Activated T-helper 1 cell treated with Interleukin-2 at 50 U/mL for 16 hours (primary cell): ENCODE measurements at regions not wholly inside any gene's neighbourhood (a gene's known extent, or its start where the extent isn't known, plus 50 kb on each side); places are given as distances from the start of the nearest gene placed in this dataset.
"Not testable (repeated sequence)": the region's sequence is repeated elsewhere in the genome, so short reads cannot be mapped to it uniquely, and the experiment has no call there.

Source experiments
- DNase-seq: peaks from one replicate; pipeline ENCODE4 v3.0.0-alpha.2; 2020; ENCODE audit warnings: low read depth

DNA sequence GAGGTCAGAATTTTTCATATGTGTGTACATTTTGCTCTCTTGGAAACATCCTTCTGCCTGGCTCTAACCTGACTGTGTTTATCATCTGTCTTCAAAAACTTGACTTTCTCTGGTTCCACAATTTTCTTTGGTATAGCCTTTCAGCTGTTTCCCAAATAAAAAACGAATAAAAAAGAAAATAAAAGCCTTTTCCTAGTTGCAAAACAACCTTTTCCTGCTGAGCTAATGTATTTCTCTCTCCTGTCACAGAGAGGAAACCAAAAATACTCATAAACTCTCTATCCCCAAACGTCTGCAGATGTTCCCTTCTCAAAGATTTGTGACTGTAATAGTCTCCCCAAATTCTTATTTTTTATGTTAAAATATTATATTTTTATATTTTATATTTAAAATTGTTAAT, 505.3 kb upstream of the SLC39A10 start:
- no peak for DNase-seq

DNA sequence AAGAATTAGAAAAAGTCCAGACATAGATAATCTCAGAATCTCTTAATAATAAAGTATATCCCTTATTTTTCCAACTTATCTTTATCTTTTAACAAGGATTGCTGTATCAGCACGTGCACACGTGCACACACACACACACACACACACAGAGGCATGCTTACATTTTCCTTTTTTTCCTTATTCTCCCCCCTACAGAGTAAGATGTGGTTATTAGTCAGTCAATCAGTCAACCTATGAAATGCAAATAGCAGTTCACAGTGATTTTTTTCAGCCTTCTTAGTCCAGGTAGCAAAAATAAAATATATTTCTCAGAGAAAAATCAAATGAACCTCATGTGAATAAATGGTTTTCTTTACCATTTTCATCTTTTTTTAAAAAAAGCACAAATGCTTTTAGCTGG, 506.2 kb upstream of the SLC39A10 start:
- DNase-seq, result no peak

DNA sequence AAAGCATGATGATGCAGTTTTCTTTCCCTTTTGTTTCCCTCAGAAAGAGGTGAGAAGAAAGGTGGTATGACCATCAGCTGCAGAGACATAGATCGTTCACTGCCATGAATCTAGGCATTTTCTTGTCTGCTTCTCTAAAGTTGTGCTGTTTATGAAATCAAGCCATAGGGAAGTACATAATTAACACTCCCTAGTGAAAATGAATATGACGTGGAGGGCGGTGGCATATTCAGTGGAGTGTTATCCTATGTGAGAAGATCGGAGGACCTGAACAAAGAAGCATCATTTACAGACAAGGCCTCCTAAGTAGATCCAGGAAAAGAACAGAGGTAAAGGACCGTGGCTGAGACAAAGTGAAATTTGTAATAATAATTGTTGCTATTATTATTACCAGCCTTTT, 509.0 kb upstream of the SLC39A10 start:
- no peak for DNase-seq

GRCh38 chr2:195146761-195147541, 510.1 kb upstream of the SLC39A10 start:
- no peak for DNase-seq

- no peak for DNase-seq
Measured at GRCh38 chr2:195138435-195138834, 518.6 kb upstream of the SLC39A10 start.

DNA sequence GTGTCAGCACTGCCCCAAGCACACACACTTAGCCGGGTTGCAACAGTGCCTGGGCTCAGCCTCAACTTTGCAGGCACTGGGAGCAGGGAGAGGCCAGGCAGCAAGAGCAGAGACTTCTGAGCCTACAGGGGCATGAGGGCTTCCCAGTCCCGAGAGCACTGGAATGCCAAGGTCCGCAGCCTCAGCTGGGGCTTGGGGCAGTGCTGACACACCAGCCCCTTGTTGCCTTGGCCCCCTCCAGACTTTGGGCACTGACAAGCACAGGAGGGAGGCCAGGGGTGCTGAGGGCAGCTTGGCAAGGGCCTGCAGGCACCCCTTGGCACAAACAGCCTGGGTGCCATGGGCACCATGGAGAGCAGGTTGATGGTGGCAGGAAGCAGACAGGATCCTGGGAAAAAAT, 531.1 kb upstream of the SLC39A10 start:
- DNase-seq, result not testable (repeated sequence)

GRCh38 chr2:195124391-195125079, 532.5 kb upstream of the SLC39A10 start:
- no peak for DNase-seq

DNA sequence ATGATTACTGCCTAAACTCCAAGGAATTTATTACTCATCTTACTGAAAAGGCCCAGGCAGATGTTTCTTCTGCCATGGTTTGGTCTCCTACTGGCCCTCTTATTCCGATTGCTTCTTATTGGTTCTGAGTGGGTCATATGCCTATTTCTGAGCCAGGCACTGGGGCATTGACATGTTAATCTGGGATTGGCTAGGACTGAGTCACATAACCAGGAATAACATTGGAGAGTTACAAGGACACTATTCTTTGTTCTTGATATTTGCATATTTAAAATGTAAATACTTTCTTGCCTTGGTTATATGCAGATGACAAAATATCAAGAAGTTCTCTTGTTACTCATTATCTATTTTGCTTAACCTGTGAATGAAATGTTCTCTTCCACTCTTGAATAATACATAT, 534.4 kb upstream of the SLC39A10 start:
- no peak for DNase-seq

DNA sequence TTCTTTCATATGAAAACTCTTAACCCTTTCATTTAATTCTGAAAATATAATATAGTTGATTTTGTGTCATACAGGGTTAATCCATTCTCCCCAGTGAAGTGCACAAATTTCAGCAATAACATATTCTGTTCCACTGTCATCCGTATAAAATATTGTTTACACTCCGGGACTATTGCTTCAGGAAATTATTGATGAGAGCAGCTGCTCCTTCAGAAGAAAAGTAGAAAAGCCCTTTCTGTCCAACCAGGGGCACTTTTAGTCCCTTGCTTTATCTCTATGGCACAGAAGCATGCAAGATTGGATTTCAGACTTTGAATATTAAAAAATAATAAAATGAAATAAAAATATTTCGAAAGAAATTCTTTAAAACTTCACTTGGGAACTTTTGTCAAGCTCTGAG, 535.7 kb upstream of the SLC39A10 start:
- no peak for DNase-seq

DNA sequence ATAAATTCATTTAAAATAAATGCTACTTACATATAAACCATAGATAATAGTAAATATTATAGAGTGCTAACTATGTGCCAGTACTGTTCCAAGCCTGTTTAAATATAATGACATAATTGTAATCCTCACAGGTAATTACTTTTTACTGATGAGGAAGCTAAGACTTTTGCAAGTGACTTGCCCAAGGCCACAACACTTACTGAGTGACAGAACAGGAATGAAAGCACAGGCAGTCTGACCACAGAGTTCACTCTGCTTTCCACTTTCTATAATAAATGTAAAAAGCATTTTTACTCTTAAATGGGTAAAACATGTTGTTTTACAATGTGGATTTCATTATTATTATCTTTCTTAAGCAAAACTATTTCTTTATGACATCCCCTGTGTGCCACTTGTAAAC, 537.8 kb upstream of the SLC39A10 start:
- DNase-seq, result no peak

- no peak for DNase-seq
Measured at GRCh38 chr2:195118276-195118675, 538.8 kb upstream of the SLC39A10 start.

GRCh38 chr2:195117011-195117410, 540.0 kb upstream of the SLC39A10 start:
- no peak for DNase-seq

DNA sequence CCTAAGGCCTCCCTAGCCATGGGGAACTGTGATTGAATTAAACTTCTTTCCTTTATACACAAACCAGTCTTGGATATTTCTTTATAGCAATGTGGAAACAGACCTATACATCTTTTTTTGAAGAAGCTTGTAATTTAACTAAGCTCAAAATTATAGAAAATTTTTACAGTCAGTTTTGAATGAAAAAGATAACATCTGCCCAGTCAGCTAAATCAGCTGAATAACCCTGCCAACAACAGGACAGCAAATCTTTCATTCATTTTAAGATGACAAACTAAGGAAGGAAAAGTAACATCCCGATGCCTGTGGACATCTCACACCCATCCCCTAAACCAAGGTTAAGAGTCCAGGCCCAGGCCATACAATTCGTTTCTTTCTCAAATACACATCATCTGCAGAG, 541.3 kb upstream of the SLC39A10 start:
- DNase-seq, result no peak

DNA sequence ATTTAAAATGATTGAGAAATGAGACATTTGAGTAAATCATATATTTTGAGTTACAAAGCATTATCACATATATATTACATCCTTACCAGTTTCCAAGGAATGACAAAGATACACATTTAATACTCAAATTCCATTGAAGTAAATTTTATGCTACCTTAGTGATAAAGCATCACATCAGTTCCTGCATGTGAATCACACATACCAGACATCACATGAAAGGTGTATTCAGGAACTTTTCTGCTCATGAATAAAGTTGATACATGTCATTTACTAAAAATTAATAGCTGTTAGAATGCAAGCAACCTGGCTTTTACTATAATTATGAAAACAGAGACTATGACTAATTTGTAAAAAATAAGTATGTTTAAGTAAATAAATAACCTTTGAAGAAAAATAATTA, 548.8 kb upstream of the SLC39A10 start:
- DNase-seq, result no peak

DNA sequence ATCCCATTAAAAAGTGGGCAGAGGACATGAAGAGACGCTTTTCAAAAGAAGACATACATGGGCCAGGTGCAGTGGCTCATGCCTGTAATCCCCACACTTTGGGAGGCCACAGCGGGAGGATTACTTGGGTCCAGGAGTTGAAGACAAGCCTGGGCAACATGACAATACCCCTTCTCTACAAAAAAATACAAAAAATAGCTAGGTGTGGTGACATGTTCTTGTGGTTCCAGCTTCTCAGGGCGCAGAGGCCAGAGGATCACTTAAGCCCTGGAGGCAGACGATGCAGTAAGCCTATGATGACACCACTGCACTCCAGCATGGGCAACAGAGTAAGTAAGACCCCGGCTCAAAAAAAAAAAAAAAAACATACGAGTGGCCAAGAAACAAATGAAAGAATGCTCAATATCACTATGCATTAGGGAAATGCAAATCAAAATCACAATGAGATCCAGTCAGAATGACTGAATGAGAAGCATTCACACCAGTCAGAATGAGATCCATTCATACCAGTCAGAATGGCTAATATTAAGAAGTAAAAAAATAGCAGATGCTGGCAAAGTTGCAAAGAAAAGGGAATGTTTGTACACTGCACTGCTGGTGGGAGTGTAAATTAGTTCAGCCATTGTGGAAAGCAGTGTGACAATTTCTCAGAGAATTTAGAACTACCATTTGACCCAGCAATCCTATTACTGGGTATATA, 550.2 kb upstream of the SLC39A10 start:
- no peak for DNase-seq

DNA sequence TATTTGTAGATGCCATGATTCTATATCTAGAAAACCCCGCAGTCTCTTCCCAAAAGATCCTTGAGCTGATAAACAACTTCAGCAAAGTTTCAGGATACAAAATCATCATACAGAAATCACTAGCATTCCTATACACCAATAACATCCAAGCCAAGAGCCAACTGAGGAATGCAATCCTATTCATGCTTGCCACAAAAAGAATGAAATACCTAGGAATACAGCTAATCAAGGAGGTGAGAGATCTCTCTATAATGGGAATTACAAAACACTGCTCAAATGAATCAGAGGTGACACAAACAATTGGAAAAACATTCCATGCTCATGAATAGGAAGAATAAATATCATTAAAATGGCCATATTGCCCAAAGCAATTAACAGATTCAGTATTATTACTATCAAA, 551.4 kb upstream of the SLC39A10 start:
- DNase-seq, result no peak

GRCh38 chr2:195094330-195094729, 562.7 kb upstream of the SLC39A10 start:
- DNase-seq, result no peak

- no peak for DNase-seq
Measured at GRCh38 chr2:195092341-195092740, 564.7 kb upstream of the SLC39A10 start.

DNA sequence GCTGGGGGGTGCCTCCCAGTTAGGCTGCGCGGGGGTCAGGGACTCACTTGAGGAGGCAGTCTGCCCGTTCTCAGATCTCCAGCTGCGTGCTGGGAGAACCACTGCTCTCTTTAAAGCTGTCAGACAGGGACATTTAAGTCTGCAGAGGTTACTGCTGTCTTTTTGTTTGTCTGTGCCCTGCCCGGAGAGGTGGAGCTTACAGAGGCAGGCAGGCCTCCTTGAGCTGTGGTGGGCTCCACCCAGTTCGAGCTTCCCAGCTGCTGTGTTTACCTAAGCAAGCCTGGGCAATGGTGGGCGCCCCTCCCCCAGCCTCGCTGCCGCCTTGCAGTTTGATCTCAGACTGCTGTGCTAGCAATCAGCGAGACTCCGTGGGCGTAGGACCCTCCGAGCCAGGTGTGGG, 584.2 kb upstream of the SLC39A10 start:
- not testable (repeated sequence) for DNase-seq

GRCh38 chr2:195057001-195057400, 600.0 kb upstream of the SLC39A10 start:
- no peak for DNase-seq

DNA sequence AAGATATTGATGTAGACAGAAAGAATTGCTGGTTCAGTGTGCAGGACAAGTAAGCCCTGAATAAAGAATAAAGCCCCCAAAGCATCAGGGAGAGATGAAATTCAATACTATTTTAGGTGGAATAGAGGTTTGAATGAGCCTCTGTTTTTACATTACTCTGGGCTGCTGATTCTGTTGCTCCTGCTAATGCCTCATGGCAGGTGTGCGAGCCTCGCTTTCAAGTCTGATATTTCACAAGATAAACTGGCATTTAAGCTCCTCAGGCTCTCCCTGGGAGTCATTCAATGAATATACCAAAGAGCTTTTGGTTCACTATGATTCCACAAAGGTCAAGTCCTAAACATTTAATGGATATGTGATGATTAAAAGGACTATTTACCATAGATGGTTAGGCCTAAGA, 601.0 kb upstream of the SLC39A10 start:
- DNase-seq, result no peak

- DNase-seq, result no peak
Measured at GRCh38 chr2:195051401-195051800, 605.6 kb upstream of the SLC39A10 start.

GRCh38 chr2:195049372-195050031, 607.5 kb upstream of the SLC39A10 start:
- DNase-seq, result no peak
